Ovary (tissue), 3 donors: ENCODE measurements at regions not wholly inside any gene's neighbourhood (a gene's known extent, or its start where the extent isn't known, plus 50 kb on each side); places are given as distances from the start of the nearest gene placed in this dataset.

ENCODE experiments used
- EP300 ChIP-seq: sonication (generic); formaldehyde crosslinking; IDR thresholded peaks from one replicate; pipeline ENCODE4 v1.6.1; 2017; ENCODE audit warnings: antibody characterized with exemption
- TF ChIP-seq, protein P1 (sequence below), 3 donors: fragments of 450-650 bp in 2 of 3; fragments of 200-600 bp in 1 of 3; IDR thresholded peaks; one replicate each; pipeline versions ENCODE4 v1.5.1 to v1.8.0; 2016 to 2022; ENCODE audit warnings: antibody characterized with exemption in 3 of 3, mild to moderate bottlenecking in 1 of 3
- donor health status: DM: no; HTN: no; CAD: no.

DNA sequence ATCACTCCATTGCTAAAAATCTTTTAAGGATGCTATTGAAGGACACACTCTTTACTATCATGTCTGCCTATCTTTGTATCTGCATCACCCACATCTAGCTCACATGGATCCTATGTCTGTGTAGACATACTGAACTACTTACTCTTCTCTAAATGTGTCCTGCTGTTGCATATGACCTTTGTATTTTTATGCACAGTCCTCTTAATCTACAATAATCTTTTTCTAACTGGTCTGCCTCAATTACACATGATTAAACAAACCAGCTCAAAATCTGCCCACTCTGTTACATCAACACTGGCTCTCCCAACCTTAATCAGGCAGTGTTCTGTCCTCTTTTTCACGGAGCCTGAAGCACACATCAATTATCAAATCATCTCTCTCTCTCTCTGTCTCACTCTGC is 316.3 kb upstream of the MGAT4C start:
- TF ChIP-seq, protein P1, sequence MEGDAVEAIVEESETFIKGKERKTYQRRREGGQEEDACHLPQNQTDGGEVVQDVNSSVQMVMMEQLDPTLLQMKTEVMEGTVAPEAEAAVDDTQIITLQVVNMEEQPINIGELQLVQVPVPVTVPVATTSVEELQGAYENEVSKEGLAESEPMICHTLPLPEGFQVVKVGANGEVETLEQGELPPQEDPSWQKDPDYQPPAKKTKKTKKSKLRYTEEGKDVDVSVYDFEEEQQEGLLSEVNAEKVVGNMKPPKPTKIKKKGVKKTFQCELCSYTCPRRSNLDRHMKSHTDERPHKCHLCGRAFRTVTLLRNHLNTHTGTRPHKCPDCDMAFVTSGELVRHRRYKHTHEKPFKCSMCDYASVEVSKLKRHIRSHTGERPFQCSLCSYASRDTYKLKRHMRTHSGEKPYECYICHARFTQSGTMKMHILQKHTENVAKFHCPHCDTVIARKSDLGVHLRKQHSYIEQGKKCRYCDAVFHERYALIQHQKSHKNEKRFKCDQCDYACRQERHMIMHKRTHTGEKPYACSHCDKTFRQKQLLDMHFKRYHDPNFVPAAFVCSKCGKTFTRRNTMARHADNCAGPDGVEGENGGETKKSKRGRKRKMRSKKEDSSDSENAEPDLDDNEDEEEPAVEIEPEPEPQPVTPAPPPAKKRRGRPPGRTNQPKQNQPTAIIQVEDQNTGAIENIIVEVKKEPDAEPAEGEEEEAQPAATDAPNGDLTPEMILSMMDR (IDR thresholded peaks at IDR 0.05) = no peak
- no peak for TF ChIP-seq EP300
